ENCODE measurements at regions not wholly inside any gene's neighbourhood (a gene's known extent, or its start where the extent isn't known, plus 50 kb on each side); places are given as distances from the start of the nearest gene placed in this dataset.
"Not testable (repeated sequence)": the region's sequence is repeated elsewhere in the genome, so short reads cannot be mapped to it uniquely, and the experiment has no call there.

- no peak overlapping the region for H3K27ac Mint-ChIP-seq
- no peak overlapping the region for H3K4me3 Mint-ChIP-seq
- no peaks in the 10 kb centered on the region for H3K27me3 Mint-ChIP-seq
- H3K9me3 Mint-ChIP-seq, result no peaks in the 10 kb centered on the region
- no peaks in the 10 kb centered on the region for H3K36me3 Mint-ChIP-seq
- no peaks in the 10 kb centered on the region for H3K4me1 Mint-ChIP-seq
Measured at GRCh38 chr10:131033166-131034085, 278.1 kb downstream of the TCERG1L start.

- Mint-ChIP-seq H3K36me3 (no peaks in the 10 kb centered on the region), H3K9me3 (no peaks in the 10 kb centered on the region), H3K27me3 (no peaks in the 10 kb centered on the region), H3K4me3 (no peak overlapping the region), H3K27ac (no peak overlapping the region), H3K4me1 (no peaks in the 10 kb centered on the region)
Measured at GRCh38 chr10:131034451-131034850, 277.1 kb downstream of the TCERG1L start.

GRCh38 chr10:131035779-131036178 is 275.7 kb downstream of the TCERG1L start:
- no peaks in the 10 kb centered on the region for H3K27me3 Mint-ChIP-seq
- H3K9me3 Mint-ChIP-seq, result no peaks in the 10 kb centered on the region
- H3K36me3 Mint-ChIP-seq, result no peaks in the 10 kb centered on the region
- H3K4me3 Mint-ChIP-seq, result no peak overlapping the region
- no peak overlapping the region for H3K27ac Mint-ChIP-seq
- no peaks in the 10 kb centered on the region for H3K4me1 Mint-ChIP-seq

- H3K27me3 Mint-ChIP-seq, result no peaks in the 10 kb centered on the region
- no peaks in the 10 kb centered on the region for H3K36me3 Mint-ChIP-seq
- no peaks in the 10 kb centered on the region for H3K9me3 Mint-ChIP-seq
- no peaks in the 10 kb centered on the region for H3K4me1 Mint-ChIP-seq
- H3K27ac Mint-ChIP-seq, result no peak overlapping the region
- no peak overlapping the region for H3K4me3 Mint-ChIP-seq
Measured at GRCh38 chr10:131038056-131038455, 273.5 kb downstream of the TCERG1L start.

GRCh38 chr10:131041031-131041430 is 270.5 kb downstream of the TCERG1L start:
- H3K4me3 Mint-ChIP-seq, result no peak overlapping the region
- no peak overlapping the region for H3K27ac Mint-ChIP-seq
- no peaks in the 10 kb centered on the region for H3K9me3 Mint-ChIP-seq
- no peaks in the 10 kb centered on the region for H3K4me1 Mint-ChIP-seq
- no peaks in the 10 kb centered on the region for H3K27me3 Mint-ChIP-seq
- no peaks in the 10 kb centered on the region for H3K36me3 Mint-ChIP-seq

GRCh38 chr10:131041441-131041840 is 270.1 kb downstream of the TCERG1L start:
- no peaks in the 10 kb centered on the region for H3K36me3 Mint-ChIP-seq
- no peaks in the 10 kb centered on the region for H3K4me1 Mint-ChIP-seq
- no peaks in the 10 kb centered on the region for H3K9me3 Mint-ChIP-seq
- H3K27me3 Mint-ChIP-seq, result no peaks in the 10 kb centered on the region
- no peak overlapping the region for H3K27ac Mint-ChIP-seq
- no peak overlapping the region for H3K4me3 Mint-ChIP-seq

GRCh38 chr10:131042015-131042414 is 269.5 kb downstream of the TCERG1L start:
- H3K27ac Mint-ChIP-seq, H3K4me1 Mint-ChIP-seq, H3K36me3 Mint-ChIP-seq, H3K4me3 Mint-ChIP-seq, H3K9me3 Mint-ChIP-seq, H3K27me3 Mint-ChIP-seq: not testable (repeated sequence)

Data from activated naive CD4-positive, alpha-beta T cell treated with anti-CD3 and anti-CD28 coated beads, Interleukin-2, amount 50 U/mL, for 24 hours (primary cell).